ENCODE measurements at regions not wholly inside any gene's neighbourhood (a gene's known extent, or its start where the extent isn't known, plus 50 kb on each side); places are given as distances from the start of the nearest gene placed in this dataset.
"Not testable (repeated sequence)": the region's sequence is repeated elsewhere in the genome, so short reads cannot be mapped to it uniquely, and the experiment has no call there.

- not testable (repeated sequence) for DNase-seq
Measured at GRCh38 chr6:119418084-119418483, 68.5 kb upstream of the MAN1A1 start.

GRCh38 chr6:119407156-119407555 lies 57.6 kb upstream of the MAN1A1 start:
- no peak for DNase-seq

GRCh38 chr6:119405114-119405513 lies 55.6 kb upstream of the MAN1A1 start:
- DNase-seq, result not testable (repeated sequence)
